ENCODE measurements at regions not wholly inside any gene's neighbourhood (a gene's known extent, or its start where the extent isn't known, plus 50 kb on each side); places are given as distances from the start of the nearest gene placed in this dataset.
"Not testable (repeated sequence)": the region's sequence is repeated elsewhere in the genome, so short reads cannot be mapped to it uniquely, and the experiment has no call there.

- FAIRE-seq, result no peak
- dilution Hi-C loops (cut with MboI; ENCODE audit: extremely low pct_ligation_motif_present, low sequenced_read_pairs), result no loop called here
These were observed 113.2 kb downstream of the RTP4 start for GRCh38 chr3:187481426-187481825.

GRCh38 chr3:187475613-187476012 lies 107.4 kb downstream of the RTP4 start:
- H4K20me1 ChIP-seq (replicated peaks; ENCODE audit: control insufficient read depth, extremely low read depth, insufficient read depth, low read length); H3K9me1 ChIP-seq (replicated peaks; ENCODE audit: control insufficient read depth, extremely low read depth, insufficient read depth, low read length); DNase-seq (ENCODE audit: low read depth, low spot score); H3K27me3 ChIP-seq (ENCODE audit: control insufficient read depth in 2 of 2, insufficient read depth in 2 of 2, low read length in 2 of 2); H3K36me3 ChIP-seq (ENCODE audit: control insufficient read depth in 2 of 2, extremely low read depth in 1 of 2, insufficient read depth in 2 of 2, low read length in 2 of 2); POLR2A ChIA-PET; H3K9me3 ChIP-seq (replicated peaks; ENCODE audit: control insufficient read depth, insufficient read depth, low read length); FAIRE-seq; H3K4me2 ChIP-seq (ENCODE audit: insufficient read depth, low read length); H3K27ac ChIP-seq (ENCODE audit: insufficient read depth, low read depth, low read length); H2AFZ ChIP-seq (ENCODE audit: low read depth, low read length); H3K4me1 ChIP-seq (ENCODE audit: control insufficient read depth, extremely low read depth, insufficient read depth, low read length); H3K9ac ChIP-seq (replicated peaks; ENCODE audit: extremely low read depth, insufficient read depth, low read length); BruUV-seq (replicated peaks); CTCF ChIA-PET; H3K4me3 ChIP-seq (replicated peaks in 1 of 3; ENCODE audit: insufficient read depth in 1 of 3, low read depth in 1 of 3, low read length in 3 of 3); dilution Hi-C loops (cut with MboI; ENCODE audit: extremely low pct_ligation_motif_present, low sequenced_read_pairs); H3K79me2 ChIP-seq (ENCODE audit: control insufficient read depth, insufficient read depth, low read length); intact Hi-C loops (cut with micrococcal nuclease): not testable (repeated sequence)

More at GRCh38 chr3:187481426-187481825, 113.2 kb downstream of the RTP4 start:
- intact Hi-C loops (cut with micrococcal nuclease), result no loop called here
- Histone ChIP-seq H3K9ac (replicated peaks; ENCODE audit: extremely low read depth, insufficient read depth, low read length) (no peak overlapping the region), H3K27me3 (ENCODE audit: control insufficient read depth in 2 of 2, insufficient read depth in 2 of 2, low read length in 2 of 2) (no peaks in the 10 kb centered on the region), H3K4me1 (ENCODE audit: control insufficient read depth, extremely low read depth, insufficient read depth, low read length) (no peaks in the 10 kb centered on the region), H4K20me1 (replicated peaks; ENCODE audit: control insufficient read depth, extremely low read depth, insufficient read depth, low read length) (no peaks in the 10 kb centered on the region), H3K4me2 (ENCODE audit: insufficient read depth, low read length) (no peak overlapping the region), H3K9me3 (replicated peaks; ENCODE audit: control insufficient read depth, insufficient read depth, low read length) (no peaks in the 10 kb centered on the region), H3K9me1 (replicated peaks; ENCODE audit: control insufficient read depth, extremely low read depth, insufficient read depth, low read length) (no peaks in the 10 kb centered on the region), H2AFZ (ENCODE audit: low read depth, low read length) (no peak overlapping the region), H3K36me3 (ENCODE audit: control insufficient read depth in 2 of 2, extremely low read depth in 1 of 2, insufficient read depth in 2 of 2, low read length in 2 of 2) (no peaks in the 10 kb centered on the region), H3K27ac (ENCODE audit: insufficient read depth, low read depth, low read length) (no peak overlapping the region), H3K79me2 (ENCODE audit: control insufficient read depth, insufficient read depth, low read length) (no peaks in the 10 kb centered on the region), H3K4me3 (replicated peaks in 1 of 3; ENCODE audit: insufficient read depth in 1 of 3, low read depth in 1 of 3, low read length in 3 of 3) (no peak overlapping the region)
- ChIA-PET POLR2A (no interaction called here), CTCF (no interaction called here)
- TF ChIP-seq POLR2A (IDR thresholded peaks at IDR 0.05; ENCODE audit: low read depth, low read length) (no peak), MYC (IDR thresholded peaks at IDR 0.05; ENCODE audit: low read depth, low read length) (no peak), FOS (IDR thresholded peaks at IDR 0.05; ENCODE audit: borderline replicate concordance, insufficient read depth, low read length) (no peak), EZH2 (IDR thresholded peaks at IDR 0.05; ENCODE audit: borderline replicate concordance, low read depth, low read length, severe bottlenecking) (no peak), JUN (IDR thresholded peaks at IDR 0.05; ENCODE audit: borderline replicate concordance, insufficient read depth, insufficient read length, low read depth) (no peak)
- TF ChIP-seq, protein P1, sequence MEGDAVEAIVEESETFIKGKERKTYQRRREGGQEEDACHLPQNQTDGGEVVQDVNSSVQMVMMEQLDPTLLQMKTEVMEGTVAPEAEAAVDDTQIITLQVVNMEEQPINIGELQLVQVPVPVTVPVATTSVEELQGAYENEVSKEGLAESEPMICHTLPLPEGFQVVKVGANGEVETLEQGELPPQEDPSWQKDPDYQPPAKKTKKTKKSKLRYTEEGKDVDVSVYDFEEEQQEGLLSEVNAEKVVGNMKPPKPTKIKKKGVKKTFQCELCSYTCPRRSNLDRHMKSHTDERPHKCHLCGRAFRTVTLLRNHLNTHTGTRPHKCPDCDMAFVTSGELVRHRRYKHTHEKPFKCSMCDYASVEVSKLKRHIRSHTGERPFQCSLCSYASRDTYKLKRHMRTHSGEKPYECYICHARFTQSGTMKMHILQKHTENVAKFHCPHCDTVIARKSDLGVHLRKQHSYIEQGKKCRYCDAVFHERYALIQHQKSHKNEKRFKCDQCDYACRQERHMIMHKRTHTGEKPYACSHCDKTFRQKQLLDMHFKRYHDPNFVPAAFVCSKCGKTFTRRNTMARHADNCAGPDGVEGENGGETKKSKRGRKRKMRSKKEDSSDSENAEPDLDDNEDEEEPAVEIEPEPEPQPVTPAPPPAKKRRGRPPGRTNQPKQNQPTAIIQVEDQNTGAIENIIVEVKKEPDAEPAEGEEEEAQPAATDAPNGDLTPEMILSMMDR (IDR thresholded peaks at IDR 0.05; ENCODE audit: extremely low read depth in 1 of 2, insufficient read depth in 1 of 2, low read depth in 1 of 2, low read length in 2 of 2), result no peak
- no TSS peak for BruUV-seq (replicated peaks)
- no peak for DNase-seq (ENCODE audit: low read depth, low spot score)
